ENCODE measurements at regions not wholly inside any gene's neighbourhood (a gene's known extent, or its start where the extent isn't known, plus 50 kb on each side); places are given as distances from the start of the nearest gene placed in this dataset.

GRCh38 chr12:91620992-91621391 is 438.4 kb upstream of the DCN start:
- no peak for TF ChIP-seq YY1 (IDR thresholded peaks at IDR 0.05; ENCODE audit: insufficient read depth, insufficient read length)
- TF ChIP-seq ZNF274 (IDR thresholded peaks at IDR 0.05; ENCODE audit: low read depth, low read length): no peak
- TF ChIP-seq SUZ12 (IDR thresholded peaks at IDR 0.05; ENCODE audit: extremely low read depth, insufficient read depth, insufficient read length): no peak
